CD4-positive, alpha-beta T cell treated with Interferon alpha-2 for 1 hour (primary cell): ENCODE measurements at regions not wholly inside any gene's neighbourhood (a gene's known extent, or its start where the extent isn't known, plus 50 kb on each side); places are given as distances from the start of the nearest gene placed in this dataset.
"Not testable (repeated sequence)": the region's sequence is repeated elsewhere in the genome, so short reads cannot be mapped to it uniquely, and the experiment has no call there.

Experiments
- DNase-seq, 2 donors: peaks; one replicate each; pipeline ENCODE4 v3.0.0-alpha.2; 2020 to 2022

GRCh38 chr1:46878173-46878782, 63.0 kb downstream of the CYP4A11 start:
- DNase-seq, result peak; percentile 1 to 42

- DNase-seq, result not testable (repeated sequence)
Measured at GRCh38 chr1:46876093-46876492, 65.2 kb downstream of the CYP4A11 start.
